Hindlimb muscle (tissue), 1 donor: ENCODE measurements at regions not wholly inside any gene's neighbourhood (a gene's known extent, or its start where the extent isn't known, plus 50 kb on each side); places are given as distances from the start of the nearest gene placed in this dataset.

Experiments
- DNase-seq: peaks from one replicate; pipeline ENCODE4 v3.0.0-alpha.2; 2013

DNA sequence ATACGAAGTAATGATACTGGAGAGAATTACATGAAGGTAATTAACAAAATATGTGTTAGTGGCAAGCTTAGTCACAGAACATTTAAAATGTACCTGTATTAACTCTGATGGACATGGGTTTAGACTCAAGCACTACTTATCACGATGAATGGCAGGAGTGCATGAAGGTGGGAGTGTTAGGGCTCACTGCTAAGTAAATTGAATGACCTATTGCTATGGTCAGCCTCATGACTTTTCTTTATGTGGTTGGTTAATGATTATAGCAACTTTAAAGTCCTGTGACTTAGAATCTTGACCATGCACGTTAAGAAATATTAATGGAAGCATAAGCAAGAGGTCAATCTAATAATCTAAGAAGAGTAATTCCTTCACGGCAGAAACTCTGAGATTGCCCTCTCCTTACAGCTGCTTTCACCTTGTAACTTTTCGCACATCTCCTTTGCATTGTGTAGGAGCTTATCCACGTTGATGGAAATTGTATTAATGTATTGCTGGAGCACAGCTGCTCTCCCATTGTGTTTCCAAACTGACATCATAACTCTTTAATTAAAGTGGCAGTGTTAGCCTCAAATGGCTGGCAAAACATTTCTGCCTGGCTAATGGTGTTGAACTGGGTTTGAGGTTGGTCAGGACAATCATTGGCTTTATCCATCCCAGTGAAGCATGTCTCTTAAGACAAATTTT lies 114.5 kb downstream of the RXFP2 start:
- DNase-seq: no peak

DNA sequence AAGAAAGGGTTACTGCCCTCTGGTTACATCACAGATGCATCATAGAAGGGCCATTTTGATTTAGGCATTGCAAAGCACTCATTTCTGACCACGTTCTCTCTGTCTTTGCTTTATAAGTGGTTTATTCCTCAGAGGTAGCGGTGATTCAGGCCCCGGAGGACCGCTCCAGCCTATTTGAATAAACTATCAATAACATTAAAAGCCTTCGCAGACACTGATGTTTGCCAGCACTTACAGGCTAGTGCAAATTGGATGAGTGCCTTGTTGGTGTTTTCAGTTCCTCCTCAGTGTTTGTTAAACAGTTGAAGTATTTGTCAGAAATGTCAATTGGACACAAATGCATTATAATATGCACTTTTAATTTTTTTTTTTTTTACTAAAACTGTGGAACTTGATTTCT lies 120.2 kb downstream of the RXFP2 start:
- no peak for DNase-seq

DNA sequence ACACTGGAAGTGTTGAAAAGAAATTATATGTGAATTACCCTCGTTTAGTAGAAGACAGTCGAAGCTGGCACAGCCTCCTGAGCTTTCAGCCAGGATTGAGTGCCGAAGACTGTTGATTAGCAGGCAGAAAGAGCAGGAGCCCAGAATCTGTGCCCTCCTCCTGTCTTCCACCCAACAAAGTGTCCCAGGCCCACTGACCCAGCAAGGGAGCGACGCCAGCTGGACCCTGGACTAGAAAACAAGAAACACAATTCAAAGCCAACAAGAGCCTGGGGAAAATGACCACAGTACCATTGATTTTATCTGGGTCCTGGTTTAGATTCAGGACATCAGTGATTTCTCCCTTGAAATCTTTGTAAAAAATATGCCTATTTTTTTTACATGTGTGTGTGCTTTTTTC lies 120.7 kb downstream of the RXFP2 start:
- DNase-seq: no peak

DNA sequence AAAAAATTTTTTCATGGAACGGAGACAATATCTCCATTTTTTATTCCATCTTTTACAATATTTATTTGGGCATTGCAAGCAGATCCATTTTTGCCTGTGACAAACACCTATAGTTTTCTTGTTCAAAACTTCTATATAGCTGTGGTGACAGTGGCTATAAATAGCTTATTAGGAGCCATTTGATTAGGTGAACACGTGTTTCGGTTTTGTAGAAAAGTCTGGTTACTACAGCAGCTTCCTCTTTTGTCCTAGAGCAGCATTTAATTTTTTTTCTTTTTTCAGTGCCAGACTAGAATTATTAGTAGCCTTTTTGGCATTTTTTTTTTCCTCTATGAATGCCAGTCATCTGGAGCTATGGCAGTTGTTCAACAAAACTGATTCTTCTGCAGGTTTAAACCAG lies 123.5 kb downstream of the RXFP2 start:
- DNase-seq: no peak

DNA sequence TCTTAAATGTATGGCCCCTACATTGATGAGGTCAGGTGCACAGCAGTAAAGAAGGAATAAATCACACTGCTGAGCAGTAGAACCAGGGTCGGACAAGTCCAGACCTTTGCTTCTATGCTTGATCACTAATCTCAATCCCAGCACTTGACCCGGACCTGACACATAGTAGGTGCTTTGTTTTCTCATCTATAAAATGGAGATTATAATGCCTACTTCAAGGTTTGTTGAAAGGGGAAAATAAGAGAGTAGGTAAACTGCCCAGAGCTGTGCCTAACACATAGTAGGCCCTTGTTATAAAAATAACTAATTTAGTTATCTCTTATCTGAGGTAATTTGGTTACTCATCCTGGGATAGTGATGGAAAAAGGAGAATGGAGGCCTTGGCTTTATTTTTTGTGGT lies 125.0 kb downstream of the RXFP2 start:
- DNase-seq: no peak

DNA sequence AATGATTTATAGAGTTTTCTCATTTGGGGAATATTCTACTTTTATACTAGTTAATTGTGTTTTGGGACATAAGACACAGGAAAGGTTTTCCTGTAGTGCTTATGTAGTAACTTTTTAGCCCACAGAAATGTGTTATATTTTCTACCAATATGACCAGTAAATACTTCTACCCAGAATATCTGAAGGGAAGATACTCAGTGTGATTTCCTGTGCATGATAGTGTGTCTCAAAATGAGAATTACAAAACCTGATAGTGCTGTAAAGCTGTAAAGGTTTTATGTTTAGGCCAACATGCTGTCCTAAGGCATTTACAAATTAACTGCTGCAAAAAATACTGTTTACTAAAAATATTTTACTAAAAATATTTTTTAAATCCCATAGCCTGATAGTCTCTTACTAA lies 126.8 kb downstream of the RXFP2 start:
- no peak for DNase-seq

DNA sequence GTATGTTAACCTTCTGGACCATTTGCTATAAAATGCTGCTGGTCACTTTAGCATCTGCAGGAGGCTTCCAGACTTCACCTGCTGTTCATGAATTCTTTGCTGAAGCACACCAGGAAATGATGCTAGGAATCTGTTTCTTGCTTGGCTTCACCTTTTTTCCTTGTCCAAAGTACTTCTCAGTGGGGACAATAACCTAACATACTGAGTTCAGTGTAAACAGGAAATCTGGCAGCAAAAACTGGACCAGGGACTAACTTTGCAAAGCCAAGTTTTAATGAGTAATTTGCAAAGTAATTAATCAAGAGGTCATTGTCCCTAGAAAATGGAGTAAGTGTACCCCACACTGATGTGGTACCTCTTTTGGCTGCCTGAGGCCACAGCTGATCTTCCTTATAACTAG lies 128.4 kb downstream of the RXFP2 start:
- DNase-seq: no peak

DNA sequence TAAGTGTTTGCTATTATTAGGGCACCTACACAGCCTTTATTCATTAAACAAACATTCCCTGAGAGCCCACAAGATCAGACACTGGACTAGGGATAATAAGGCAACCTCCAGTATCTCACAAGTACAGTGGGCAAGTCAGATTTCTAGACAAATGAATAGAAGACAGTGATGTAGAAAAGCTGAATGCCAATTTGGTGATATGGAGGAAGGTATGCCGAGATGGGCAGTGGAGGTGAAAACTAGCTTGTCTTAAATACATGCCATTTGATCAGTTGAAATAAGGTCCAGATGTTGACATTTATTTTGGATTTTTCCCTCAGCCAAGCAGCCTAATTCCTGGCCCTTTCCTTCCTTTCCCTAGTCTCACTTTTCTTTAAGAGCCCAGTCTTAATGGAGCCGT lies 130.3 kb downstream of the RXFP2 start:
- DNase-seq: no peak

DNA sequence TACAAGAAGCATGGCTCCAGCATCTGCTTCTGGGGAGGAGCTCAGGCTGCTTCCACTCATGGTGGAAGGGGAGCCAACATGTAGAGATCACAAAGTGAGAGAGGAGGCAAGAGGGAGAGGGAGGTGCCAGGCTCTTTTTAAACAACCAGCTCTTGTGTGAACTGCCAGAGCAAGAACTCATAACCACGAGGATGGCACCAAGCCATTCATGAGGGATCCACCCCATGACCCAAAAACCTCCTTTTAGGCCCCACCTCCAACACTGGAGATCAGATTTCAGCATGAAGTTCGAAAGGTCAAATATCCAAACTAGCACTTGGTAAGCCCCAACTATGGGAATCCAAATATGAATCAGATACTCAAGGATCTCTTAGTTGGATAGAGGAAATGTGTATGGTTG lies 131.2 kb downstream of the RXFP2 start:
- DNase-seq: no peak

DNA sequence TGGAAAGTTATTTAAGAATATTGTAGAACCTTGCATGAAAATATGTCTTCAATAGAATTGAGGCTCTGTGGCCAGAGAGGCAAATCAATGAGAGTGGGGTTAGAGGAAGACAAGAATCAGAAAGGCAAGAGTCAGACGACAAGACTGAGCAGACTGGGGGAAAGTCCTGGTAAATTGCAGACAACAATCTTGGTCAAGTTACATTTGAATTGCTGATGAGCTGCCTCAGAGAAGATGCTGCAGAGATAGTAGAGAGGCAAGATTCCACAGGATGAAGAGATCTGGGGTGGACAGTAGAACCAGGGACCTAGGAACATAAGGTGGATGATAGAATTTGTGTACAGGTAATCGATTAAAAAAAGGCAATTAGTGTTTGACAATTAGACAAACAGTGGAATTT lies 133.8 kb downstream of the RXFP2 start:
- no peak for DNase-seq

DNA sequence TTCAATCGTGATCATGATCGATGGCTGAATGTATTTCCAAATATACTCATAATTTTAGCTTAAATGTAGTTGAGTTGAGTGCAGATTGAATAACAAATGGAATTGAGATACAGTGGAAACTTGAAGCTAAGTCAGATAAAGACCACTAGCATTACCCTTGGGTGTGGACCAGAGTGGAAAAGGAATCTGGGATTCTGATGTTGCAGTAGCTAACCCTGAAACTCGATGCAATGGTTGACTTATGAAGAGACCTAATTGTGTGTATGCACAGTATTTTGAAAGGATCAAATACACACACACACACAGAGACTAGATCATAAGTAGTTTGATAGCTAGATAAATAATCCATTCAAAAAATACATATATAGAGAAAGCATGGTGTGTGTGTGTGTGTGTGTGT lies 135.8 kb downstream of the RXFP2 start:
- no peak for DNase-seq

DNA sequence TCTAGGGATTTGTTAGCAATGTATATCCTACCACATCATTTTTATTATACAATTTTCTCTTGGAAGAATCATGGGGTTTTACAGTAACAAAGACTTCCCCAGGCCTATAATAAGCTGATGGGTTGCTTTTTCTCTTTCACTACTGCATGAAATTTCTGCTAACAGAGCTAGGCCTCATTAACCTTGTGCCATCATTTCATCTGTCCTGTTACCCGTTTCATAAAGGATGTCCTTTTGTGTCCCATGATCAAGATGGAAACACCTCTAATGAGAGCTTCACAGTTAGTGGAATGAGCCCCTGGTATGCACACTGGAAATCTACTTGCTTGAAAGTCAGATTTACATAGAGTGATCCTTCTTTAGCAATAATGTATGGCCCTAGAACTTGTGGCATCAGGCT lies 138.7 kb downstream of the RXFP2 start:
- no peak for DNase-seq

DNA sequence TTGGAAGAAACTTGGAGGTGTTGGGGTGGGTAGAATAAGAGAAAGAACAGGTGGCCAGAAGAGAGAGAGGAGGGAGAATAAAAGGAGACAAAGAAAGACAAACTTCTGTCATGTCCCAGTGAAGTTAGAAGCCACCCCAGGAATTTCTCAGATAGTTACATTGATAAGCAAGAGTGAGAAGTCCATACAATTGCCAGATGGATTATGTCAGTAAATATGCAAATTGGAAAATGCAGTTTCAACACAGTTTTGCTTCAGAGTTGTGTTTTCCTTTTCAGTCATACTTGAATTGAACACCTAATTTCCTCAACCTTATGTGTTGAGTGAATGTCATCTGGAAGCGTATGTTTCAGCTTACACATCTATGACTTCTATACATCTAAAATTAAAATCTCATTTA lies 139.2 kb downstream of the RXFP2 start:
- no peak for DNase-seq

DNA sequence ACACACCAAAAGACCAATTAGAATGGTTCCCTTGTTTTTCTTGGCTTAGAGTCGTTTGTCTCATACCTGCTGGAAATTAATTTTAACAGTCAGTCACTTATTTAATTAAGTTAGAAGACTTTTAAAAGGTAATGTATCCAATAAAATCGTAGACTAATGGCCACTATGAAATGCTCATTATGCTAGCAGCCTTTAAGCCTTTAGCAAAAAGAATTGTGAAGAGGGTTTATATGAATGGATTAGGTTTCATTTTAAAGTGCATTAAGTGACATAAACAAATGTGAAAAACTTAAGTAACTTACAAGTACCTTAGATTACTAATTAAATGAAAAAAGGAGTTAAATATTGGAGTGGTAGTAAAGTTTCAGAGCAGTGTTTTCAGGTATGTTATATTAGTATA lies 139.6 kb downstream of the RXFP2 start:
- no peak for DNase-seq

DNA sequence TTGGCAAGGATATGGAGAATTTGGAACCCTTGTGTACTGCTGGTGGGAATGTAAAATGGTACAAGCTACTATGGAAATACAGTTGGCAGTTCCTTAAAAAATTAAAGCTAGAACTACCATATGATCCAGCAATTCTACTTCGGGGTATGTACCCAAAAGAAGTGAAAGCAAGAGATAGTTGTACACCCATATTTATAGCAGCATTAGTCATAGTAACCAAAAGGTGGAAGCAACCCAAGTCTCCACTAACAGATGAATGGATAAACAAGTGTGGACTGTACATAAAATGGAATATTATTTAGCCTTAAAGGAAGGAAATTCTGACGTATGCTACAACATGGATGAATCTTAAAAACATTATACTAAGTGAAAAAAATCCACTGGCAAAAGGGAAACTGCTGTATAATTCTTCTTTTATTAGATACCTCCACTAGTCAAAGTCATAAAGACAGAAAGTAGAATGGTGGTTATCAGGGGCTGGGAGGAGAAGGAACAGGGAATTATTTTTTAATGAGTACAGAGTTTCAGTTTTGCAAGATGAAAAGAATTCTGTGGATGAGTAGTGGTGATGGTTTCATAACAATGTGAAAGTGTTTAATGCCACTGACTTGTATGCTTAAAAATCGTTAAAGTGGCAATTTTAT lies 141.6 kb downstream of the RXFP2 start:
- no peak for DNase-seq

DNA sequence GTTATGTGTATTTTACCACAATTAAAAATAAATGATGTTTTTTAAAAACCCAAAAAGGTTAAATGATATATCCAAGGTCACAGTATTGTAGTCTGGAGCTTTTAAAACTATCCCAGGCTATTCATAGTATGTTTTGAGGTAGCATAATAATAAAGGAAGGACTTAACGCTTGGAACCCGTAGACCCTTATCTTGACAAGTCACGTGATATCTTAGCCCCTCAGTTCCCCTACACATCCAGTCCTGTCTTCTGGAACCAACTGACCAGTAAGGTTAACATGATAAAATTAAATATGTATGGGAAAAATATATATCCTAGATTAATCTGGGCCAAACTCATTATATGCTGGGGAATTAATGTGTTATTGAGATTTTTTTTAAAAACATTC lies 142.2 kb downstream of the RXFP2 start:
- DNase-seq: no peak

DNA sequence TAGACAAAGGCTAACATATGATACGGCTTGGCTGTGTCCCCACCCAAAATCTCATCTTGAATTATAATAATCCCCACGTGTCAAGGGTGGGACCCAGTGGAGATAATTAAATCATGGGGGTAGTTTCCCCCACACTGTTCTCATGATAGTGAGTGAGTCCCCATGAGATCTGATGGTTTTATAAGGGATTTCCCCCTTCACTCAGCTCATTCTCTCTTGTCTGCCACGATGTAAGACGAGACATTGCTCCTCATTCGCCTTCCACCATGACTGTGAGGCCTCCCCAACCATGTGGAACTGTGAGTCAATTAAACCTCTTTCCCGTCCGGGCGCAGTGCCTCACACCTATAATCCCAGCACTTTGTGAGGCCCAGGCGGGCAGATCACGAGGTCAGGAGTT lies 143.5 kb downstream of the RXFP2 start:
- no peak for DNase-seq

DNA sequence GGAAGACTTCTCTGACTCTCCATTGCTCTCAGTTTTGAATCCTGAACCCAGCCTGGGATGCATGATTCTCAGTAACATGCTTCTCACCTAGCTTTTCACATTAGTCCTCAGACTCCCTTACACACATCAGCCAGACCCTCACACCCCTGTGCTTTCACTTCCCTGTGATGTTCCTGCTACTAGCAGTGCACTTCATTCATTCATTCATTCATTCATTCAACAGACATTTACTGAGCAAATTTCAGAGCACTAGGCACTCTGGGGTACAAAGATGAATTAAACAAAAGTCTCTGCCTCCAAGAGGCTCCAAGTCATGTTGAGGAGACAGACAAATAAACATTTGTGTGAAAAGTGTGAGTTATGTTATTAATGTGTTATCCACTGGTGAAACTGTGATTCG lies 145.2 kb downstream of the RXFP2 start:
- no peak for DNase-seq

DNA sequence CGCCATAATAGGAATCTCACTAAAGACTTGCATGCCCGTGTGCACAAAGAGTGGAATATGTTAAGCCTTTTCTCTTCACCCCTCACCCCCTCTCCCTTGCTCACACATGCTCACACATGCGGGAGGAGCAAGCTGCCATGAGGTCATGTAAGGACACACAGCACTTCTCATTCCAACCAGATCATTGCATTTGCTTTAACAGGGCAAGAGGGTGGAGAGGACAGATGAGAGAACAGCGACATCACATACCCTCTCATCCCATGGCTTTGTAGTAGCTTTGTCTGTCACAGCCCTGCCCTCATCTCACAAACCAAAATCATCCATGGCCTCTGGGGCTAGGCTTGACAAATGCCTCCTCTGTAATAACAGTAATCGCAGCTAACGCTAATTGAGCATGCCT lies 145.6 kb upstream of the FRY start:
- DNase-seq: no peak

DNA sequence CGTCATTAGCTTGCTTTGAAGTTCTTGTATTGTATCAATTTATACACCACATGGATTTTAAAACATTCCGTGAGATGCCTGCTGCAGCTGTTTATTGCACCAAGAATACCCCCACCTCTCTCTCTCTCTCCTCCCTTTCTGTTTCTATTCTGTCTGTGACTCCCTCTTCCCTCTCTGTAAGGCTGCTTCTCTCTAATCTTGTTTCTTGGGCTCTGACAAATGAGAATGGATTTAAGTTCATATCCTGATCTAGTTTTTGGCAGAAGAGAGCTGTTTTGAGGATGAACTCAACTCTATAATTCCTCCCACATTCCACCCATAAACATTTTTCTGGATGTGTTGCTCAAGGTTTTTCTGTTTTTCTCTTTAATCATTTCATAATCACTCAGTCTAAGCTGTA lies 144.3 kb upstream of the FRY start:
- no peak for DNase-seq

DNA sequence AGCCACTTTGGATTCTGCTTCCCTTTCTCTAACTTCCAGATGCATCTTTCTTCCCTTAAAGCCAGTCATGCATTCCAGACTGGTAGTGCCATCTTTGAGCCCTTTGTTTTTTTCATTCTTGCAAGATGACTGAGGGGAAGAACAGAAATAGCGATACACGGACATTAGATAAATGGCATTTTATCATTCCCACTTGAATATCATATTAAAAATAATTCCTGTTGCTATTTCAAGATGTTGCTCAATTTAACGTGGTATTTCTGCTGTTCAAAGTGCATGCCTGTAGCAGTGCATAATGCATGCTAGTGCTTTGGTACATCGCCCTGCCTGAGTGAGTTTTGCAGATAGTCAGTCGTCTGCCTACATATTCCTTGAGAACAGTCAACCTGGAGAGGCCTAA lies 140.6 kb upstream of the FRY start:
- DNase-seq: no peak

DNA sequence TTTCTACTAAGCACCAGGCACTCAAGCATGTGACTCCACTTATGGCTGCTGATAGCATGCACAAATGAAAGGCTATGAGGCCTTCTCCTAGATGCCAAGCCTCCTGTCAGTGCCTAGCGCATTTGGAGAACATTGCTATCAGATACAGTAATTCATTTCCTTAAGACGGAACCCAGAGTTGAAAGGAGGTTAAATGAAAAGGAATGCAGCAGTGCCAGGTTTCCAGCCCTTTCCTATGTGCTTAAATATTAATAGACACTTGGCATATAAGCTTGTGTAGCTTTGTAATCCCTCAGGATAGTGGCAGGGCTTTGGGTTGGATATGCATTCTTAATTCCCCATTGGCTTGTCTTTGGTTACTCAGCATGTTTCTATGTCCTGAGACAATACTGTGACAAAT lies 140.1 kb upstream of the FRY start:
- DNase-seq: no peak

DNA sequence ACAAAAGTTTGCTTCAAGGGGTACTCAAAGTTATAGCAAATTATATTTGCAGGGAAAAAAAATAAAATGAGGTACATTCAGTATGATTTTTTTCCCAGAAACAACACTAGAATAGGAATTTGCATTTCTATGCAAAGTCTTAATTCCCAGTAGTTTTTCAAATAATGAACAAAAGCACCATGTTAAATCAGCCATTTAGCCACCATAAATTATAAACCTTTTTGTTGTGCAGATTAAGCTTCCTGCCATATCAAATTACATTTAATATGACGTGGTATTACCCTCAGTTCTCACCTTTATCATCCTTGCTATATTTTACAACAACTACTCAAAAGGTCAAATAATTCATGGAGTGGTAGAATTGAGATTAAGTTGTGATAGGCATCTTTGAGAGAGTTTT lies 136.6 kb upstream of the FRY start:
- no peak for DNase-seq

DNA sequence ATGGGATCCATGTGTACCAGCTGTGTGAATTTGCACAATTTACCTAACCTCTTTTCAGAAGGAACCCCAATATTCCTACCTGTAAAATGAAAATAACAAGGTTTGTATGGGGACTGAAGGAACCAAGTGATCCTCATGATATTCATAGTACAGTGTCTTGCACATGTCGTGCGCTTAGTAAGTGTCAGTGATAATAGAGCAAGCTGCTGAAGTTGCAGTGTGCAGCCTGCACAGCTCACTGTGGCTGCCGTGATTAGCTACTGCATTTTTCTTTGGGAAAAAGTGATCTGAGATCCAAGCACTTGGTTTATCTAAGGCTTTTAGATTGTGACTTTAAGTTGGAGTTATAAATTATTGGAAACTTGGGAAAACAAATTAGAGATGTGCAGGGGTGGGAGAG lies 135.9 kb upstream of the FRY start:
- DNase-seq: no peak

DNA sequence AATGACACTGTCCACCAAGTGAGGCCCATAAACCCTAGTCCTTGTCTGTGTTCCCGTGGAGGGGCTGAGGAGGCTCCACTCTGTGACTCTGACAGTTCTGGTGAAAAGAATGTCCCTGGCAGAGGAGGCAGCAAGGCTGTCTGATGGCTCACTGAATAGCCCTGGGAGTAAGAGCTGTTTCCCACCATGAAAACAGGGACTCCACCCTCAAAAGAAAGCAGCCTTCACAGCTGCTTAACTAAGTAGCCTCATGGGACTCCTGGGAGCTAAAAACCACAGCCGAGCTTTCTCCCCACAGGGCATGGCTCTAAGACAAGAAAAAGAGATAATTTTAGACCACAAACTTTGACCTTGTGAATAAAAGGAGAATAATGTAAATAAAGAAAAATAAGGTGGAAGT lies 135.1 kb upstream of the FRY start:
- DNase-seq: no peak
